Kasumi-1 (cell line): ENCODE measurements at regions not wholly inside any gene's neighbourhood (a gene's known extent, or its start where the extent isn't known, plus 50 kb on each side); places are given as distances from the start of the nearest gene placed in this dataset.

ENCODE experiments used
- DNase-seq, 2 experiments: peaks; one replicate each; lab custom pipeline; 2025; lab: John Stamatoyannopoulos, UW

GRCh38 chr5:105581988-105582690 is 2019.5 kb upstream of the NUDT12 start:
- no peak for DNase-seq

GRCh38 chr5:105573575-105573974 is 2011.0 kb upstream of the NUDT12 start:
- DNase-seq, result no peak

- no peak for DNase-seq
Measured at GRCh38 chr5:105565531-105565930, 2002.9 kb upstream of the NUDT12 start.

GRCh38 chr5:105563842-105564241 is 2001.3 kb upstream of the NUDT12 start:
- no peak for DNase-seq

GRCh38 chr5:105554568-105555169 is 1992.1 kb upstream of the NUDT12 start:
- DNase-seq, result no peak

- DNase-seq, result no peak
Measured at GRCh38 chr5:105544300-105544699, 1981.7 kb upstream of the NUDT12 start.

- no peak for DNase-seq
Measured at GRCh38 chr5:105536675-105537074, 1974.1 kb upstream of the NUDT12 start.

GRCh38 chr5:105530716-105531261 is 1968.2 kb upstream of the NUDT12 start:
- no peak for DNase-seq

- DNase-seq, result no peak
Measured at GRCh38 chr5:105529851-105530250, 1967.3 kb upstream of the NUDT12 start.

GRCh38 chr5:105508519-105508918 is 1945.9 kb upstream of the NUDT12 start:
- DNase-seq, result no peak

- DNase-seq, result peak; percentile 37 to 48
Measured at GRCh38 chr5:105506692-105507277, 1944.2 kb upstream of the NUDT12 start.

GRCh38 chr5:105503950-105504349 is 1941.4 kb upstream of the NUDT12 start:
- DNase-seq, result no peak

- DNase-seq, result no peak
Measured at GRCh38 chr5:105501315-105501714, 1938.7 kb upstream of the NUDT12 start.

GRCh38 chr5:105475401-105475800 is 1912.8 kb upstream of the NUDT12 start:
- DNase-seq, result no peak

GRCh38 chr5:105462377-105462776 is 1899.8 kb upstream of the NUDT12 start:
- no peak for DNase-seq

GRCh38 chr5:105460721-105461120 is 1898.1 kb upstream of the NUDT12 start:
- no peak for DNase-seq

GRCh38 chr5:105453216-105453807 is 1890.7 kb upstream of the NUDT12 start:
- DNase-seq, result no peak

- DNase-seq, result no peak
Measured at GRCh38 chr5:105448271-105448670, 1885.7 kb upstream of the NUDT12 start.

- DNase-seq, result no peak
Measured at GRCh38 chr5:105430516-105430915, 1867.9 kb upstream of the NUDT12 start.

GRCh38 chr5:105428451-105429380 is 1866.1 kb upstream of the NUDT12 start:
- DNase-seq, result no peak

- DNase-seq, result no peak
Measured at GRCh38 chr5:105414067-105414466, 1851.5 kb upstream of the NUDT12 start.
